ENCODE measurements at regions not wholly inside any gene's neighbourhood (a gene's known extent, or its start where the extent isn't known, plus 50 kb on each side); places are given as distances from the start of the nearest gene placed in this dataset.

- Histone ChIP-seq H2AFZ (ENCODE audit: low read length) (peak overlapping the region; percentile 65), H3K9me3 (ENCODE audit: low read length) (no peaks in the 10 kb centered on the region), H3K27me3 (ENCODE audit: low read length) (peaks cover 2% of the 10 kb centered on the region; the same call in 1 of the 2 replicates), H3K4me1 (ENCODE audit: insufficient read depth, low read length) (peaks cover 6% of the 10 kb centered on the region; the same call in 1 of the 2 replicates), H3K4me2 (ENCODE audit: low read length) (peak overlapping the region; percentile 42), H3K79me2 (ENCODE audit: low read length) (no peaks in the 10 kb centered on the region), H3F3A (ENCODE audit: low read length, unreplicated experiment) (no peaks in the 10 kb centered on the region), H4K20me1 (ENCODE audit: low read length) (no peaks in the 10 kb centered on the region), H3K4me3 (ENCODE audit: low read length) (no peak overlapping the region), H3K9me2 (replicated peaks; ENCODE audit: low read length) (no peaks in the 10 kb centered on the region), H3K9ac (ENCODE audit: low read length) (no peak overlapping the region), H3K27ac (ENCODE audit: low read length) (no peak overlapping the region), H3K36me3 (ENCODE audit: low read depth, low read length) (no peaks in the 10 kb centered on the region)
- ATAC-seq (peak; percentile 84), DNase-seq (peak; percentile 85)
- CTCF ChIA-PET, result interaction anchor here (0.5 to 2.2 kb wide), 6 partner anchors 10 to 783 kb away, joined by 3 to 29 read pairs (median 4); no protein-coding TSS in a partner anchor
- no TSS peak for BruUV-seq (replicated peaks)
- POLR2A ChIA-PET (ENCODE audit: unreplicated experiment), result interaction anchor here (0.7 kb wide), 1 partner anchor 260 kb away, joined by 7 read pairs; no protein-coding TSS in a partner anchor
- TF ChIP-seq CTCF (conservative IDR thresholded peaks at IDR 0.05; ENCODE audit: low read depth, low read length) (peak; percentile 89), EZH2 (IDR thresholded peaks at IDR 0.05; ENCODE audit: low read length, unreplicated experiment) (no peak)
- intact Hi-C loops (cut with micrococcal nuclease), result loop anchor here (1.0 kb wide), 1 partner anchor 261 kb away; no protein-coding TSS in a partner anchor
These were observed 189.5 kb downstream of the TFCP2L1 start for GRCh38 chr2:121095257-121096080.

GRCh38 chr2:121096611-121097010 lies 188.4 kb downstream of the TFCP2L1 start:
- Histone ChIP-seq H4K20me1 (ENCODE audit: low read length) (no peaks in the 10 kb centered on the region), H3K9ac (ENCODE audit: low read length) (no peak overlapping the region), H3K9me2 (replicated peaks; ENCODE audit: low read length) (no peaks in the 10 kb centered on the region), H3F3A (ENCODE audit: low read length, unreplicated experiment) (no peaks in the 10 kb centered on the region), H3K4me3 (ENCODE audit: low read length) (no peak overlapping the region), H3K9me3 (ENCODE audit: low read length) (no peaks in the 10 kb centered on the region), H2AFZ (ENCODE audit: low read length) (no peak overlapping the region), H3K4me1 (ENCODE audit: insufficient read depth, low read length) (peaks cover 4% of the 10 kb centered on the region; the same call in 1 of the 2 replicates), H3K79me2 (ENCODE audit: low read length) (no peaks in the 10 kb centered on the region), H3K4me2 (ENCODE audit: low read length) (no peak overlapping the region), H3K27ac (ENCODE audit: low read length) (no peak overlapping the region), H3K36me3 (ENCODE audit: low read depth, low read length) (no peaks in the 10 kb centered on the region), H3K27me3 (ENCODE audit: low read length) (peaks cover 13% of the 10 kb centered on the region)
- ATAC-seq, result no peak
- TF ChIP-seq EZH2phosphoT487 (IDR thresholded peaks at IDR 0.05; ENCODE audit: borderline replicate concordance, low read length) (no peak), CTCF (conservative IDR thresholded peaks at IDR 0.05; ENCODE audit: low read depth, low read length) (no peak), EZH2 (IDR thresholded peaks at IDR 0.05; ENCODE audit: low read length, unreplicated experiment) (no peak)
- ChIA-PET CTCF (interaction anchor here (2.1 to 2.2 kb wide), 2 partner anchors 32 to 260 kb away, joined by 6 to 29 read pairs; no protein-coding TSS in a partner anchor), POLR2A (ENCODE audit: unreplicated experiment) (no interaction called here)
- no peak for DNase-seq
- BruUV-seq (replicated peaks), result no TSS peak
- intact Hi-C loops (cut with micrococcal nuclease), result no loop called here

- Histone ChIP-seq H3K4me2 (ENCODE audit: low read length) (no peak overlapping the region), H3K27ac (ENCODE audit: low read length) (no peak overlapping the region), H2AFZ (ENCODE audit: low read length) (no peak overlapping the region), H4K20me1 (ENCODE audit: low read length) (no peaks in the 10 kb centered on the region), H3K79me2 (ENCODE audit: low read length) (no peaks in the 10 kb centered on the region), H3K9me3 (ENCODE audit: low read length) (no peaks in the 10 kb centered on the region), H3K4me1 (ENCODE audit: insufficient read depth, low read length) (no peaks in the 10 kb centered on the region), H3K9me2 (replicated peaks; ENCODE audit: low read length) (no peaks in the 10 kb centered on the region), H3F3A (ENCODE audit: low read length, unreplicated experiment) (no peaks in the 10 kb centered on the region), H3K36me3 (ENCODE audit: low read depth, low read length) (no peaks in the 10 kb centered on the region), H3K27me3 (ENCODE audit: low read length) (peaks cover 26% of the 10 kb centered on the region), H3K4me3 (ENCODE audit: low read length) (no peak overlapping the region), H3K9ac (ENCODE audit: low read length) (no peak overlapping the region)
- no TSS peak for BruUV-seq (replicated peaks)
- no peak for ATAC-seq
- ChIA-PET POLR2A (ENCODE audit: unreplicated experiment) (interaction anchor here (0.6 kb wide), 1 partner anchor 96 kb away, joined by 3 read pairs; no protein-coding TSS in a partner anchor), CTCF (no interaction called here)
- intact Hi-C loops (cut with micrococcal nuclease), result no loop called here
- no peak for TF ChIP-seq EZH2phosphoT487 (IDR thresholded peaks at IDR 0.05; ENCODE audit: borderline replicate concordance, low read length)
- TF ChIP-seq CTCF (conservative IDR thresholded peaks at IDR 0.05; ENCODE audit: low read depth, low read length), result no peak
- TF ChIP-seq EZH2 (IDR thresholded peaks at IDR 0.05; ENCODE audit: low read length, unreplicated experiment), result no peak
- no peak for DNase-seq
These were observed 186.4 kb downstream of the TFCP2L1 start for GRCh38 chr2:121098556-121098955.

Measured in PC-3 (cell line).